ENCODE measurements at regions not wholly inside any gene's neighbourhood (a gene's known extent, or its start where the extent isn't known, plus 50 kb on each side); places are given as distances from the start of the nearest gene placed in this dataset.

DNA sequence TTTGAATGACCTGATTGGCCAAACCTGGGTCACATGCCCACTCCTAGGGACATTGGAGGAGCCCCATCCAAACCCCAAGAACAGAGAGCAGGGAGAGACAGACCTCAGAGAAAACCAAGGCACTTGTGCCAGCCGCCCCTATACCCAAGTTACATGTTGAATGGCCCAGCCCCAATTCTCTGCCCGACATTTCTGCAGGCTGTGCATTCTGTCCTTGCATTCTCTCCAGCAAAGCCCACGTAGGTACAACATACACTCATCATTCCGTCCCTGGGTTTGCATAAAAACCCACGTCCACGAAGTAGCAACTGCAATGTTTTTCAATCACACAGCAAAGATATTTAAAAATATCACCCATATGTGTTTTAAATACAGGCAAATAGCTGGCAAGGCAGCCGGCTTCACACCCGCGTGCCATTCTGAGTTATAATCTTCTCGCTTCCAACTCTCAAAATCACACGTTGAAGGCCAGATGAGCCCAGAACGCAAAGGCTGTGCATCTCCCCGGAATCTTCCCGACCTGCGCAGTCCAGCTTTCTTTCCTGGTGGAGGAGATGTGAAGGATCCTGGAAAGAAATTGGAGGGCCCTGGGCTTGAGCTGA lies 91.7 kb upstream of the MYL2 start:
- TF ChIP-seq FOXA1 (IDR thresholded peaks at IDR 0.05) (no peak), HDGF (IDR thresholded peaks at IDR 0.05; ENCODE audit: borderline replicate concordance) (no peak), LEF1 (IDR thresholded peaks at IDR 0.05; ENCODE audit: borderline replicate concordance) (no peak), BHLHE40 (IDR thresholded peaks at IDR 0.05; ENCODE audit: borderline replicate concordance) (no peak), SUZ12 (IDR thresholded peaks at IDR 0.05) (no peak), ARNT (IDR thresholded peaks at IDR 0.05) (no peak), L3MBTL2 (conservative IDR thresholded peaks at IDR 0.05) (no peak), NFRKB (IDR thresholded peaks at IDR 0.05) (no peak)
- TF ChIP-seq, protein P1, sequence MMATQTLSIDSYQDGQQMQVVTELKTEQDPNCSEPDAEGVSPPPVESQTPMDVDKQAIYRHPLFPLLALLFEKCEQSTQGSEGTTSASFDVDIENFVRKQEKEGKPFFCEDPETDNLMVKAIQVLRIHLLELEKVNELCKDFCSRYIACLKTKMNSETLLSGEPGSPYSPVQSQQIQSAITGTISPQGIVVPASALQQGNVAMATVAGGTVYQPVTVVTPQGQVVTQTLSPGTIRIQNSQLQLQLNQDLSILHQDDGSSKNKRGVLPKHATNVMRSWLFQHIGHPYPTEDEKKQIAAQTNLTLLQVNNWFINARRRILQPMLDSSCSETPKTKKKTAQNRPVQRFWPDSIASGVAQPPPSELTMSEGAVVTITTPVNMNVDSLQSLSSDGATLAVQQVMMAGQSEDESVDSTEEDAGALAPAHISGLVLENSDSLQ (IDR thresholded peaks at IDR 0.05), result no peak
